Naive thymus-derived CD4-positive, alpha-beta T cell (primary cell): ENCODE measurements at regions not wholly inside any gene's neighbourhood (a gene's known extent, or its start where the extent isn't known, plus 50 kb on each side); places are given as distances from the start of the nearest gene placed in this dataset.
A peak's percentile ranks its signal among the peaks of the same experiment; 100 is the strongest.

Source experiments
- ATAC-seq: fragments of 150-1000 bp; cut with Tn5 transposase; 2 replicates; pipeline ENCODE4 v1.10.0; 2021; ENCODE audit warnings: mild to moderate bottlenecking, moderate library complexity
- CTCF ChIA-PET: fragments of 350-600 bp; sonication (Branson Sonifier 250); formaldehyde crosslinking; loops from one replicate; lab custom pipeline; 2021; ENCODE audit warnings: antibody characterized with exemption; lab: Charles Lee
- POLR2A ChIA-PET: fragments of 350-600 bp; sonication (Branson Sonifier 250); formaldehyde crosslinking; loops from one replicate; lab custom pipeline; 2021; ENCODE audit warnings: antibody characterized with exemption, inconsistent platforms; lab: Charles Lee
- DNase-seq, 9 donors: peaks; one replicate each; pipeline versions ENCODE4 v3.0.0 to v3.0.0-alpha.2; 2020 to 2022; ENCODE audit warnings: mixed read lengths in 1 of 9
- H3K27ac ChIP-seq: one replicate; pipeline ENCODE4 v1.7.0; 2013; ENCODE audit warnings: mild to moderate bottlenecking, low read depth, low read length, moderate library complexity
- H3K27me3 ChIP-seq, 2 donors: one replicate each; pipeline ENCODE4 v1.7.0; 2013; ENCODE audit warnings: low read length in 2 of 2, mild to moderate bottlenecking in 2 of 2, moderate library complexity in 2 of 2; ENCODE audit not compliant: control insufficient read depth in 2 of 2, insufficient read depth in 2 of 2
- H3K36me3 ChIP-seq, 3 experiments: 1 replicate in 2 of 3; 2 replicates in 1 of 3; pipeline ENCODE4 v1.7.0; 2013; ENCODE audit warnings: low read length in 3 of 3, mild to moderate bottlenecking in 3 of 3, moderate library complexity in 1 of 3; ENCODE audit not compliant: insufficient read depth in 3 of 3, control insufficient read depth in 2 of 3
- H3K4me1 ChIP-seq, 2 donors: one replicate each; pipeline ENCODE4 v1.7.0; 2013; ENCODE audit warnings: low read length in 2 of 2, mild to moderate bottlenecking in 2 of 2, moderate library complexity in 1 of 2; ENCODE audit not compliant: control insufficient read depth in 2 of 2, insufficient read depth in 2 of 2
- H3K4me3 ChIP-seq: 2 replicates; pipeline ENCODE4 v1.7.0; 2013; ENCODE audit warnings: mild to moderate bottlenecking, low read length
- H3K9me3 ChIP-seq, 3 experiments: 1 replicate in 2 of 3; 2 replicates in 1 of 3; pipeline ENCODE4 v1.7.0; 2013; ENCODE audit warnings: low read length in 3 of 3; ENCODE audit not compliant: control insufficient read depth in 2 of 3
- H3K27ac Mint-ChIP-seq, 9 donors: one replicate each; pipeline ENCODE4 v1.8.0; 2020 to 2022; ENCODE audit warnings: mixed read lengths in 9 of 9, mild to moderate bottlenecking in 8 of 9, moderate library complexity in 5 of 9, inconsistent platforms in 2 of 9
- H3K27me3 Mint-ChIP-seq, 5 donors: one replicate each; pipeline ENCODE4 v1.8.0; 2021 to 2022; ENCODE audit warnings: mixed read lengths in 5 of 5, mild to moderate bottlenecking in 1 of 5
- H3K36me3 Mint-ChIP-seq, 5 donors: one replicate each; pipeline ENCODE4 v1.8.0; 2020 to 2022; ENCODE audit warnings: mixed read lengths in 5 of 5, mild to moderate bottlenecking in 3 of 5, inconsistent platforms in 1 of 5
- H3K4me1 Mint-ChIP-seq, 7 donors: one replicate each; pipeline ENCODE4 v1.8.0; 2020 to 2022; ENCODE audit warnings: mixed read lengths in 7 of 7, mild to moderate bottlenecking in 3 of 7, inconsistent platforms in 1 of 7
- H3K4me3 Mint-ChIP-seq, 10 donors: one replicate each; pipeline ENCODE4 v1.8.0; 2020 to 2022; ENCODE audit warnings: mild to moderate bottlenecking in 10 of 10, mixed read lengths in 10 of 10, moderate library complexity in 6 of 10, inconsistent platforms in 2 of 10
- H3K9me3 Mint-ChIP-seq, 11 donors: one replicate each; pipeline ENCODE4 v1.8.0; 2020 to 2022; ENCODE audit warnings: mixed read lengths in 11 of 11, mild to moderate bottlenecking in 4 of 11, inconsistent platforms in 1 of 11, moderate library complexity in 1 of 11
- intact Hi-C, 2 donors: fragments of 100-400 bp; cut with micrococcal nuclease; formaldehyde crosslinking; loops; one replicate each; pipeline ENCODE4 v1.15.1; 2023

- no peaks in the 10 kb centered on the region for H3K4me1 ChIP-seq
- Mint-ChIP-seq H3K27ac (no peak overlapping the region), H3K9me3 (no peaks in the 10 kb centered on the region), H3K27me3 (peaks cover 17 to 61% (median 24%) of the 10 kb centered on the region in 5 donors), H3K36me3 (no peaks in the 10 kb centered on the region), H3K4me1 (no peaks in the 10 kb centered on the region), H3K4me3 (no peak overlapping the region)
- no peak overlapping the region for H3K27ac ChIP-seq
- DNase-seq (no peak), ATAC-seq (no peak)
- H3K36me3 ChIP-seq = no peaks in the 10 kb centered on the region
- H3K4me3 ChIP-seq = no peak overlapping the region
- POLR2A ChIA-PET = no interaction called here
- H3K9me3 ChIP-seq = no peaks in the 10 kb centered on the region
- CTCF ChIA-PET = no interaction called here
- no peaks in the 10 kb centered on the region for H3K27me3 ChIP-seq
- intact Hi-C loops = no loop called here
Observed at GRCh38 chr10:3497581-3497980, 287.4 kb downstream of the KLF6 start.

DNA sequence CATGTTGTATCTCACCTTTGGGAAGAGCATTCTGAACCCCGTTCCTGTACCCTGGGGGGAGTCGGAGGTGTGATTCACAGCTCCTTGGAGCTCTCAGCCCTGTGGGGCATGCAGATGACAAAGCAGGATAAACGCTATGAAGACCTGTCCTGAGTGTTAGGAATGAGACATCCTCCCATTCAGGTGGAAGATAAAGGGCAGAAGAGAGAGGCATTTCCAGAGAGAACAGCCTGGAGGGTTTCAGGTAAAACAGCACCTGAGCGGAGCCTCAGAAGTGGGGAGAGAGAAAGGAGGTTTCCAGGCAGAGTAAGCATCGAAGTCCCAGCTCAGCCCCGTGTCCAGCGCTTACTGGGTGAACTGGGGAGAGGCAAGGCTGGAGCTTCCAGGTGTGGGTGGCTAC, 288.9 kb downstream of the KLF6 start:
- CTCF ChIA-PET = no interaction called here
- Mint-ChIP-seq H3K9me3 (no peaks in the 10 kb centered on the region), H3K36me3 (no peaks in the 10 kb centered on the region), H3K27me3 (peaks cover 17 to 63% (median 24%) of the 10 kb centered on the region in 5 donors), H3K27ac (peak overlapping the region in 1 of 9 donors; percentile 17), H3K4me3 (no peak overlapping the region), H3K4me1 (no peaks in the 10 kb centered on the region)
- H3K27me3 ChIP-seq = no peaks in the 10 kb centered on the region
- no peak overlapping the region for H3K27ac ChIP-seq
- intact Hi-C loops = no loop called here
- POLR2A ChIA-PET = no interaction called here
- no peaks in the 10 kb centered on the region for H3K4me1 ChIP-seq
- ATAC-seq = no peak
- no peak for DNase-seq
- no peaks in the 10 kb centered on the region for H3K9me3 ChIP-seq
- no peak overlapping the region for H3K4me3 ChIP-seq
- H3K36me3 ChIP-seq = no peaks in the 10 kb centered on the region

- no peaks in the 10 kb centered on the region for H3K27me3 ChIP-seq
- no peak for ATAC-seq
- no peak overlapping the region for H3K27ac Mint-ChIP-seq
Observed at GRCh38 chr10:3495281-3495680, 289.7 kb downstream of the KLF6 start.

GRCh38 chr10:3494838-3495230, 290.2 kb downstream of the KLF6 start:
- ChIA-PET CTCF (no interaction called here), POLR2A (interaction anchor here (0.7 kb wide), 1 partner anchor 137 kb away, joined by 4 read pairs; no protein-coding TSS in a partner anchor)
- Histone ChIP-seq H3K9me3 (peaks cover 0 to 2% (median 0%) of the 10 kb centered on the region in 3 experiments), H3K4me1 (no peaks in the 10 kb centered on the region), H3K36me3 (no peaks in the 10 kb centered on the region), H3K27ac (no peak overlapping the region), H3K4me3 (no peak overlapping the region), H3K27me3 (no peaks in the 10 kb centered on the region)
- no peak for DNase-seq
- Mint-ChIP-seq H3K4me3 (no peak overlapping the region), H3K36me3 (peaks cover 0 to 4% (median 0%) of the 10 kb centered on the region in 5 donors), H3K9me3 (peaks cover 0 to 10% (median 5%) of the 10 kb centered on the region in 11 donors), H3K27ac (no peak overlapping the region), H3K4me1 (no peaks in the 10 kb centered on the region), H3K27me3 (peaks cover 17 to 60% (median 24%) of the 10 kb centered on the region in 5 donors)
- intact Hi-C loops = no loop called here
- ATAC-seq = no peak

More at GRCh38 chr10:3495281-3495680, 289.7 kb downstream of the KLF6 start:
- ChIA-PET POLR2A (interaction anchor here (0.7 kb wide), 1 partner anchor 136 kb away, joined by 4 read pairs; no protein-coding TSS in a partner anchor), CTCF (no interaction called here)
- H3K4me1 Mint-ChIP-seq = no peaks in the 10 kb centered on the region
- no peak overlapping the region for H3K4me3 Mint-ChIP-seq
- peaks cover 0 to 6% (median 2%) of the 10 kb centered on the region in 11 donors for H3K9me3 Mint-ChIP-seq
- intact Hi-C loops = no loop called here
- Histone ChIP-seq H3K36me3 (no peaks in the 10 kb centered on the region), H3K4me3 (no peak overlapping the region), H3K9me3 (no peaks in the 10 kb centered on the region), H3K4me1 (no peaks in the 10 kb centered on the region), H3K27ac (no peak overlapping the region)
- no peaks in the 10 kb centered on the region for H3K36me3 Mint-ChIP-seq
- peaks cover 17 to 58% (median 24%) of the 10 kb centered on the region in 5 donors for H3K27me3 Mint-ChIP-seq
- DNase-seq = no peak

DNA sequence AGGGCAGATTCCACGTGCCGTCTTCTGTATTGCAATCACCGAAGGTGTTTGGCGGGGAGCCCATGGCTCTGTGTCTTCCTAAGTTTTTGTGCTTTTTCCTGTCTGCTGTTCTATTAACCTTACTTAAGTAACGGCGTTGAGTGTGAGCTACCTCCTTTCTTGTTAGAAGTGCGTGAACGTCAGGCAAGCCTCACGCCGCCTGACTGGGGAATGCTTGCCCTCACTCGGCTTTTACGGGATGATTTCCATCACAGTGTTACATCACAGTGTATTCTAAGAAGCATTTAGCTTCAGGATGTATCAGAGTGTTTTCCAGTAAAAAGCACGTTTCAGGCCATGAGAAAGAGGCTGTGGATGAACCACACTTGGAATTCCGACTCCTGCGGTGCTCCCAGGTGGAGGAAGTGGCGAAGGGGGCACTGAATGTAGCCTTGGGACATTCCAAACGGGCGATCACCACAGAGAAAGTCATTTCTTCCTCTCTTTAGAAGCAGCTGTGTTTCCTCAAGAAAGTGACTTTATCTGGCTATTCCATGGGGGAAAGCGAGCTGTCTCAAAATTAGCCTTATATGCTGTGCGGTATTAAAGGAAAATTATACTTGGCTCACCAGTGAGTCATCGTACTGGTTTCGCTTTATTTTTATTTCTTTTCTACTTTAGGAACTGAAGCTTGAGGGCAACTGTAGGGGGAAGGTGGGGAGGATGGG, 290.7 kb downstream of the KLF6 start:
- Mint-ChIP-seq H3K9me3 (peaks cover 0 to 15% (median 6%) of the 10 kb centered on the region in 11 donors), H3K27ac (no peak overlapping the region), H3K36me3 (peaks cover 0 to 5% (median 0%) of the 10 kb centered on the region in 5 donors), H3K4me3 (no peak overlapping the region), H3K4me1 (no peaks in the 10 kb centered on the region), H3K27me3 (peaks cover 17 to 61% (median 24%) of the 10 kb centered on the region in 5 donors)
- Histone ChIP-seq H3K36me3 (no peaks in the 10 kb centered on the region), H3K27ac (no peak overlapping the region), H3K4me3 (no peak overlapping the region), H3K27me3 (no peaks in the 10 kb centered on the region), H3K4me1 (no peaks in the 10 kb centered on the region), H3K9me3 (peaks cover 0 to 6% (median 0%) of the 10 kb centered on the region in 3 experiments)
- POLR2A ChIA-PET = interaction anchor here (0.7 kb wide), 1 partner anchor 137 kb away, joined by 4 read pairs; no protein-coding TSS in a partner anchor
- no peak for DNase-seq
- ATAC-seq = no peak
- intact Hi-C loops = no loop called here
- CTCF ChIA-PET = no interaction called here

- DNase-seq (no peak), ATAC-seq (no peak)
- Histone ChIP-seq H3K4me1 (no peaks in the 10 kb centered on the region), H3K27ac (no peak overlapping the region), H3K27me3 (no peaks in the 10 kb centered on the region), H3K4me3 (no peak overlapping the region), H3K9me3 (peaks cover 0 to 6% (median 0%) of the 10 kb centered on the region in 3 experiments), H3K36me3 (no peaks in the 10 kb centered on the region)
- intact Hi-C loops = no loop called here
- H3K9me3 Mint-ChIP-seq = peaks cover 0 to 21% (median 11%) of the 10 kb centered on the region in 11 donors
- no peak overlapping the region for H3K27ac Mint-ChIP-seq
- H3K4me3 Mint-ChIP-seq = no peak overlapping the region
- peaks cover 17 to 58% (median 24%) of the 10 kb centered on the region in 5 donors for H3K27me3 Mint-ChIP-seq
- ChIA-PET POLR2A (no interaction called here), CTCF (no interaction called here)
- H3K36me3 Mint-ChIP-seq = peaks cover 0 to 5% (median 3%) of the 10 kb centered on the region in 5 donors
- no peaks in the 10 kb centered on the region for H3K4me1 Mint-ChIP-seq
Observed at GRCh38 chr10:3493621-3494020, 291.4 kb downstream of the KLF6 start.
